Heart left ventricle (tissue), 13 donors: ENCODE measurements at regions not wholly inside any gene's neighbourhood (a gene's known extent, or its start where the extent isn't known, plus 50 kb on each side); places are given as distances from the start of the nearest gene placed in this dataset.

Experiments
- CTCF ChIP-seq, 12 donors: fragments of 200-600 bp; sonication (generic) in 4 of 12; IDR thresholded peaks; one replicate each; pipeline versions ENCODE4 v1.5.0 to v1.8.0; 2018 to 2022; ENCODE audit warnings: antibody characterized with exemption in 12 of 12, mild to moderate bottlenecking in 5 of 12
- POLR2A ChIP-seq, 2 donors: fragments of 450-650 bp; IDR thresholded peaks; one replicate each; pipeline ENCODE4 v1.6.1; 2017; ENCODE audit warnings: antibody characterized with exemption in 2 of 2, mild to moderate bottlenecking in 2 of 2, moderate library complexity in 2 of 2
- donor health status: ischemic (EF 13 %, LVEDD 7.1; RV severe dilation, severe dysfunction).
- donor health status: DM: no; HTN: yes; CAD: no.
- donor health status: DM: no; HTN: no; CAD: no.
- donor health status: ischemic (EF 25% LVEDD 6.9; RV normal size, moderate dysfunction).
- donor health status: ischemic (EF 25% LVEDD 5.7; RV mildly dilated, moderate dysfunction).
- donor health status: ischemic (EF 35%, LVEDD 5.7; RV mildly dilated, moderate dysfunction).
- donor health status: nonischemic (EF 11% LVEDD 7.7; RV severe dilation, severe dysfunction).
- donor health status: DM: yes; HTN: yes; CAD: no.
- donor health status: PGD.
- donor health status: ischemic (EF 29% LVEDD 5.4; RV normal size, mild dysfunction).
- donor health status: nonischemic (EF 23%, LVEDD 6.1; RV moderate dilation, normal function).

- TF ChIP-seq CTCF (IDR thresholded peaks at IDR 0.05) (no peak), POLR2A (IDR thresholded peaks at IDR 0.05) (no peak)
These were observed 69.1 kb downstream of the FOXD1 start for GRCh38 chr5:73379435-73379834.
